Psoas muscle (tissue), 7 donors: ENCODE measurements at regions not wholly inside any gene's neighbourhood (a gene's known extent, or its start where the extent isn't known, plus 50 kb on each side); places are given as distances from the start of the nearest gene placed in this dataset.

Experiments
- ATAC-seq, 4 donors: fragments of 200-7000 bp; cut with Tn5 transposase; one replicate each; pipeline ENCODE4 v1.9.1; 2020; ENCODE audit warnings: moderate library complexity in 3 of 4, mild to moderate bottlenecking in 2 of 4
- DNase-seq, 2 donors: peaks; one replicate each; pipeline ENCODE4 v3.0.0-alpha.2; 2020
- H3K27ac ChIP-seq: fragments of 200-600 bp; one replicate; pipeline ENCODE4 v1.8.0; 2022
- H3K27me3 ChIP-seq, 3 donors: fragments of 200-600 bp in 1 of 3; one replicate each; pipeline versions ENCODE4 v1.6.1 to v1.8.0; 2013 to 2022; ENCODE audit warnings: low read length in 2 of 3, mild to moderate bottlenecking in 2 of 3, moderate library complexity in 1 of 3; ENCODE audit not compliant: insufficient read depth in 3 of 3
- H3K36me3 ChIP-seq, 2 donors: fragments of 200-600 bp in 1 of 2; one replicate each; pipeline versions ENCODE4 v1.6.1 to v1.8.0; 2013 to 2022; ENCODE audit warnings: low read depth in 1 of 2, mild to moderate bottlenecking in 1 of 2, moderate library complexity in 1 of 2; ENCODE audit not compliant: insufficient read depth in 1 of 2
- H3K4me1 ChIP-seq: fragments of 200-600 bp; one replicate; pipeline ENCODE4 v1.8.0; 2022
- H3K4me3 ChIP-seq: fragments of 200-600 bp; one replicate; pipeline ENCODE4 v1.8.0; 2022; ENCODE audit warnings: mild to moderate bottlenecking
- H3K9me3 ChIP-seq: fragments of 200-600 bp; one replicate; pipeline ENCODE4 v1.8.0; 2022
- WGBS, 3 donors: extraction: QIAGEN DNeasy Blood & Tissue Kit; methylation state at CpG; one replicate each; pipeline versions ENCODE4 v1.1.6 to v1.1.7; 2013; 5-methylcytosine and 5-hydroxymethylcytosine counted together
- intact Hi-C, 2 donors: fragments of 100-400 bp; cut with DNase I; formaldehyde crosslinking; loops; one replicate each; pipeline versions ENCODE4 v1.11.0 to v1.14.2; 2022
- TF ChIP-seq, protein P1 (sequence below): fragments of 200-600 bp; IDR thresholded peaks from one replicate; pipeline ENCODE4 v1.8.0; 2022; ENCODE audit warnings: antibody characterized with exemption
- donor health status: healthy with polysubstance abuse.
- donor health status: DM: no; HTN: no; CAD: no; lungs with moderate emphysema.
- donor health status: Bipolar disorder and iron deficiency.
- donor health status: healthy.
- donor health status: DM: yes; HTN: yes; CAD: no.
- donor health status: DM: no; HTN: no; CAD: no.
- donor health status: DM: yes; HTN: yes; CAD: no.

DNA sequence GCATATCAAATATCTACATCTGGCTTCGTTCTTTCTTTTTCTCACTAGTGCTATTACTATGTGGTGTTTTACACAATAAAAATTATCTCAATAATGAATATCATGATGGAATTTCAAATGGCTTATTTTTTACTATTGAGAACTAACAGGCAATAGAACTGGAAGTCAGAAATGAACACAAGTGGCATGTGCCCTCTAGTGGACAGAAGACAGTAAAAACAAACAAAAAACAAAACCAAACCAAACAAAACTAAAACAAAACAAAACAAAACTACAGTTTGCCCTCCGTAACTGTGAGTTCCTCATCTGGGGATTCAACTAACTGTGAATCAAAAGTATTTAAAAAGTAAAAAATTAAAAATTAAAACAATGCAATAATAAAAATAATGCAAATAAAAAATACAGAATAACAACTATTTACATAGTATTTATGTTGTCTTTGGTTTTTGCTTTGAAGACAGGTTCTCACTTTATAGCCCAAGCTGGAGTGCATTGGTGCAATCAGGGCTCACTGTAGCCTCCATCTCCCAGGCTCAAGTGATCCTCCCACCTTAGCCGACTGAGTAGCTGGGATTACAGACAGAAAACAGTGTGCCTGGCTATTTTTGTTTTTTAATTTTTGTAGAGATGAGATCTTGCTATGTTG lies 195.6 kb upstream of the TACR3 start:
- intact Hi-C loops = no loop called here
- no peak overlapping the region for H3K4me3 ChIP-seq
- H3K27ac ChIP-seq = no peak overlapping the region
- WGBS, 3 donors = 17 to 27% (median 23%) methylated on average over 3 of the region's 3 CpGs
- DNase-seq (no peak), ATAC-seq (no peak)
- no peaks in the 10 kb centered on the region for H3K36me3 ChIP-seq
- no peaks in the 10 kb centered on the region for H3K27me3 ChIP-seq
- no peaks in the 10 kb centered on the region for H3K4me1 ChIP-seq
- no peaks in the 10 kb centered on the region for H3K9me3 ChIP-seq
- TF ChIP-seq, protein P1, sequence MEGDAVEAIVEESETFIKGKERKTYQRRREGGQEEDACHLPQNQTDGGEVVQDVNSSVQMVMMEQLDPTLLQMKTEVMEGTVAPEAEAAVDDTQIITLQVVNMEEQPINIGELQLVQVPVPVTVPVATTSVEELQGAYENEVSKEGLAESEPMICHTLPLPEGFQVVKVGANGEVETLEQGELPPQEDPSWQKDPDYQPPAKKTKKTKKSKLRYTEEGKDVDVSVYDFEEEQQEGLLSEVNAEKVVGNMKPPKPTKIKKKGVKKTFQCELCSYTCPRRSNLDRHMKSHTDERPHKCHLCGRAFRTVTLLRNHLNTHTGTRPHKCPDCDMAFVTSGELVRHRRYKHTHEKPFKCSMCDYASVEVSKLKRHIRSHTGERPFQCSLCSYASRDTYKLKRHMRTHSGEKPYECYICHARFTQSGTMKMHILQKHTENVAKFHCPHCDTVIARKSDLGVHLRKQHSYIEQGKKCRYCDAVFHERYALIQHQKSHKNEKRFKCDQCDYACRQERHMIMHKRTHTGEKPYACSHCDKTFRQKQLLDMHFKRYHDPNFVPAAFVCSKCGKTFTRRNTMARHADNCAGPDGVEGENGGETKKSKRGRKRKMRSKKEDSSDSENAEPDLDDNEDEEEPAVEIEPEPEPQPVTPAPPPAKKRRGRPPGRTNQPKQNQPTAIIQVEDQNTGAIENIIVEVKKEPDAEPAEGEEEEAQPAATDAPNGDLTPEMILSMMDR = peak; percentile 34

DNA sequence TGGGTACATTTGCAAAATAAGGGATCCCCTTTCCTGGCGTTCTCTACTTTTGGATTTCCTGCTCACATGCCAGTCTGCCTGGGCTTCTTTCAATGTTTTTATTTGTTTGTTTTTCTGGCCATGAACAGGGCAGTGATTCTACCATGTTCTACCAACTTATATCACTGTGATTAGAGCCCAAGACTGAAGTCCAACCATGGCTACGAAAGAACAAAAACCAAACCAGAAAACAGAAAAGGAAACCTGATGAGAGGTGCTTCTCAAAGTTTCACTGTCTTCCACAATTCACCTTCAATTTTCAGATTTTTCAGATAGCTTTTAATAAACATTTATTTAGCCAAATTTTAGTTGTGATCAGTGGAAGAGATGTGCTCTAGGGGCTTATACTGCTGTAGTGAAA lies 187.6 kb upstream of the TACR3 start:
- 61 to 85% (median 70%) methylated on average over 2 of the region's 2 CpGs for WGBS, 3 donors
- Histone ChIP-seq H3K9me3 (no peaks in the 10 kb centered on the region), H3K4me1 (no peaks in the 10 kb centered on the region), H3K4me3 (no peak overlapping the region), H3K27me3 (no peaks in the 10 kb centered on the region), H3K27ac (no peak overlapping the region), H3K36me3 (no peaks in the 10 kb centered on the region)
- ATAC-seq (no peak), DNase-seq (no peak)
- TF ChIP-seq, protein P1 = no peak
- intact Hi-C loops = no loop called here

DNA sequence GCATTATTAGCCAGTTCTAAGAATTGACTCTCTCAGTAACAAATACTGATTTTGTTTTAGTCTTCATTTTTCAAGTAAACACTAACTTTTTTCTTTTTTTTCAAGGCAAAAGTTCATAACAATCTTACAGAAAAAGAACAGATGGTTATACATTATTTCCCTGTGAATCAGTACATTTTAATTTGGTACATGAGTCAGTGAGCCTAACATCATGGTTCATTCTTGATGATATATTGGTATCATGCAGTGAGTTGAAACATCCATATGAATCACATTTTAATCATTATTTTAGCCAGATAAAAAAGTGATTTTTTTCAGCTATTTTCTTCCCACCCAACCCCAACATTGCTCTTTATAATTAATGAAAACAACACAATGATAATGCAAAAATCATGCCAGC lies 184.3 kb upstream of the TACR3 start:
- Histone ChIP-seq H3K27ac (no peak overlapping the region), H3K4me3 (no peak overlapping the region), H3K4me1 (no peaks in the 10 kb centered on the region), H3K27me3 (no peaks in the 10 kb centered on the region), H3K36me3 (no peaks in the 10 kb centered on the region), H3K9me3 (no peaks in the 10 kb centered on the region)
- TF ChIP-seq, protein P1 = no peak
- intact Hi-C loops = no loop called here
- DNase-seq (no peak), ATAC-seq (no peak)

DNA sequence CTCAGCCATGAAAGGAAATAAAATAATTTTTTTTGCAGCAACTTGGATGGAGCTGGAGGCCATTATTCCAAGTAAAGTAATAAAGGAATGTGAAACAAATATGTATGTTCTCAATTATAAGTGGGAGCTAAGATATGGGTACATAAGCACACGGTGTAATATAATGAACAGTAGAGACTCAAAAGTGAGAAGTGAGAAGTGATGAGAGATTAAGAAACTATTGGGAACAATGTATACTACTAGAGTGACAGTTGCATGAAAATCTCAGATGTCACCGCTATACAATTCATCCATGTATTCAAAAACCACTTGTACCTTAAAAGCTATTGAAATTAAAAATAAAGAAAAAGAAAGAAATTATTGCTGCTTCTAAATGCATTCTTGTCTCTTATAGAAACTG lies 182.9 kb upstream of the TACR3 start:
- intact Hi-C loops = no loop called here
- TF ChIP-seq, protein P1 = no peak
- H3K4me1 ChIP-seq = no peaks in the 10 kb centered on the region

DNA sequence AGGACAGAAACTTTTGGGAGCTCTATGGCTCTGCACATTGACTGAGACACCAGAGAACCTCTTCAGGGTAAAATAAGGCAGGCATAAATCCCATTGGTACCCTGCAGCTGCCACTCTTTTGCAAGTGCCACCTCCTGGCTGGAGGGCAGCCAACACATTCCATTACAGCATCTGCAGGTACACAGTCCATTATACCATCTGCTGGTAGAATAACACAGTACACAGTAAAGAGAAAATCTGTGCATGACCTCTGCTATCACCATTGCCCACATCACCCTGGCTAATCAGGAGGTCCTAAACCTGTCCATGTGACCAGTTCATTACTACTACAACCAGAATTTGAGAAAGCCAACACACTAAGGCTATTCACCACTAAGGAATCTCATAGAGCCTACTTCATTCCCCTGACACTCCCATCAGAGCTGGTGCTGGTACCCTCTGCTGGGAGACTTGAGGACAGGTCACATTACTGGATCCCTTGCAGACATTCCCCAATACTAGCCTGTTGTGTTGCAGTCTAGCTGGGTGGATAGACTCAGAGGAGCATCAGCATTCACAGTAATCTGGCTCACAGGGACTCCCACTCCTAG lies 176.2 kb upstream of the TACR3 start:
- H3K27me3 ChIP-seq = no peaks in the 10 kb centered on the region
- TF ChIP-seq, protein P1 = no peak
- H3K4me3 ChIP-seq = no peak overlapping the region
- H3K4me1 ChIP-seq = no peaks in the 10 kb centered on the region
- H3K9me3 ChIP-seq = peaks cover 3% of the 10 kb centered on the region
- intact Hi-C loops = no loop called here
- DNase-seq (no peak), ATAC-seq (no peak)
- no peaks in the 10 kb centered on the region for H3K36me3 ChIP-seq
- H3K27ac ChIP-seq = no peak overlapping the region

More for the DNA sequence above, 182.9 kb upstream of the TACR3 start:
- no peak for DNase-seq
- H3K27me3 ChIP-seq = no peaks in the 10 kb centered on the region
- 84 to 88% (median 87%) methylated on average over 2 of the region's 2 CpGs for WGBS, 3 donors
- no peak overlapping the region for H3K27ac ChIP-seq
- H3K9me3 ChIP-seq = no peaks in the 10 kb centered on the region
- ATAC-seq = no peak
- H3K4me3 ChIP-seq = no peak overlapping the region
- no peaks in the 10 kb centered on the region for H3K36me3 ChIP-seq
